AG09319 (cell line): ENCODE measurements at regions not wholly inside any gene's neighbourhood (a gene's known extent, or its start where the extent isn't known, plus 50 kb on each side); places are given as distances from the start of the nearest gene placed in this dataset.
"Not testable (repeated sequence)": the region's sequence is repeated elsewhere in the genome, so short reads cannot be mapped to it uniquely, and the experiment has no call there.

ENCODE experiments used
- DNase-seq: peaks from one replicate; pipeline ENCODE4 v3.0.0-alpha.2; 2010; ENCODE audit warnings: low read depth; ENCODE audit errors: extremely low read depth
- TF ChIP-seq, protein P1 (sequence below): IDR thresholded peaks from 2 replicates; pipeline ENCODE4 v1.5.1; 2011; ENCODE audit warnings: low read depth, mild to moderate bottlenecking, inconsistent platforms, low read length, moderate library complexity

DNA sequence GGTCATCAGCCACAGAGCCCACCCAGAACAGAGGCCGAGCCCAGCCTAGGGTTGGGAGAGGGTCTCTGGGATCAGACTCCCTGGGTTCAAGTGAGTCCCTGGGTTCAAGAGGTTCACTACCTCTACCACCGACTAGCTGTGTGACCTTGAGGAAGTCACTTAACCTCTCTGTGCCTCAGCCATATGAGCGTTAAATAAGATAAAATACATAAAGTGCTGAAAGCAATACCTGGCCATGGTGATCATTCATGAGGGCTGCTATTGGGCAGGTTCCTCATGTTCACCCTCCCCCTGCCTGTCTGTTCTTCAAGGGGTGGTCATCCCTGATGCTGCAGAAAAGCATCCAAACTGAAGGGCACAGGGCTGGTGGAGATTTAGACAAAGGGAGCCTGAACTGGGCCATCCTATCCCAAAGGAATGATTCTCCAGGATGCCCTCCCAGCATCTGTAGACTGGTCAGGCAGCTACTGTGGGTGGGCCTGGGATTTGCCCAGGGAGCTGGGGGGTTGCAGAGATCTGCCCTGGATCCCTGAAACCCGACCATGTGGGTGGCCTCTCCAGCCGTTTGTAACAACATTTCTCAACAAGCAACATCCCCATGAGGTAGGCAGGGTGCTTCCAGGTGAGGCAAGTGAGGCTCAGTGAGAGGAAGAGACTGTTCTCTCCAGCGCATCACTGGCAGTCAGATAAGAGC lies 196.6 kb downstream of the MATN1 start:
- DNase-seq = no peak
- TF ChIP-seq, protein P1, sequence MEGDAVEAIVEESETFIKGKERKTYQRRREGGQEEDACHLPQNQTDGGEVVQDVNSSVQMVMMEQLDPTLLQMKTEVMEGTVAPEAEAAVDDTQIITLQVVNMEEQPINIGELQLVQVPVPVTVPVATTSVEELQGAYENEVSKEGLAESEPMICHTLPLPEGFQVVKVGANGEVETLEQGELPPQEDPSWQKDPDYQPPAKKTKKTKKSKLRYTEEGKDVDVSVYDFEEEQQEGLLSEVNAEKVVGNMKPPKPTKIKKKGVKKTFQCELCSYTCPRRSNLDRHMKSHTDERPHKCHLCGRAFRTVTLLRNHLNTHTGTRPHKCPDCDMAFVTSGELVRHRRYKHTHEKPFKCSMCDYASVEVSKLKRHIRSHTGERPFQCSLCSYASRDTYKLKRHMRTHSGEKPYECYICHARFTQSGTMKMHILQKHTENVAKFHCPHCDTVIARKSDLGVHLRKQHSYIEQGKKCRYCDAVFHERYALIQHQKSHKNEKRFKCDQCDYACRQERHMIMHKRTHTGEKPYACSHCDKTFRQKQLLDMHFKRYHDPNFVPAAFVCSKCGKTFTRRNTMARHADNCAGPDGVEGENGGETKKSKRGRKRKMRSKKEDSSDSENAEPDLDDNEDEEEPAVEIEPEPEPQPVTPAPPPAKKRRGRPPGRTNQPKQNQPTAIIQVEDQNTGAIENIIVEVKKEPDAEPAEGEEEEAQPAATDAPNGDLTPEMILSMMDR = no peak

DNA sequence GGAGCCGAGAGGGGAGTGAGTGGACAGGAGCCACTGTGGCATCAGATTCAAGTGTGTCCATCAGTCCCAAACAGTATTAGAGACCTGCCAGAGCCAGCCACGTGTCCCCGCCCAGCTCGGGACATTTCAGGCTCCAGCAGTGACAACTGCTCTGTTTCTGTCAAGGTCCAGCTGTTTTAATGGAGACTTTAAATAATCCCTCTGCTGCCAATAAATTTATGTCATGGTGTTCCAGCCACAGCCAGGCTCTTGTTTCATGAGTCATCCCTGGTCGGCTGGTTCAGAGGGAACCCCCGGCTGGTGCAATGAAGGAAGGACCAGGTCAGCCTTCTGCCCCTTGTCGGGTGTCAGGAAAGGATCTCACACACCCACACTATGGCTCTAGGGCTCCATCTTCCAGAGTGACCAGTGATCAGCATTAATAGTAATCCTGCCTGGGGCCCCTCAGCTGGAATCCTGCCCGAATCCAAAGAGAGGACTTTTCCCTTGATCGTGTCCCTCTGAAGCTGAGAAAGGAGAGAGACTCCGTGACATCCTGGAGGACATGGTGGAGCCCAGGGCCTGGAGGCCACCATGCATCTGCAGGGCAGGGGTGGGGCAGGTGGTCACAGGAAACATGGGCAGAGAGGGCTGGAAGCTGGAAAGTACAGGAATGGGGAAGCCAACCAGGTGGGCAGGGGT lies 197.3 kb downstream of the MATN1 start:
- peak; percentile 38 for DNase-seq
- TF ChIP-seq, protein P1 = no peak

DNA sequence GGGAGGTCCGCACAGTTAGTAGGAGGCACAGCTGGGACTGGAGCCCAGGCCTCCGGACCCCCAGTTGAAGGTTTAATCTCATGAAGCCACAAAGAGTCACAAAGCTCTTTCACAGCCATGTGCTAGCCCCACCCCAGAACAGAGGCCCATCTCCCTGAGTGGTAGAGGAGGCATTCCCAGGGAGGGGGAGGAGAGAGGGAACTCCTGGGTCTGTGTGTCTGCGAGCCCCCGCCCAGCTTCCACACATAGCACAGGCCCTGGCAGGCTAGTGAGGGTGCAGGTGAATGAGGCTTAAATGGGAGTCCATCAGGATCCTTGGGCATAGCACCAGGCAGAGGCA lies 197.8 kb downstream of the MATN1 start:
- no peak for DNase-seq
- TF ChIP-seq, protein P1 = no peak

DNA sequence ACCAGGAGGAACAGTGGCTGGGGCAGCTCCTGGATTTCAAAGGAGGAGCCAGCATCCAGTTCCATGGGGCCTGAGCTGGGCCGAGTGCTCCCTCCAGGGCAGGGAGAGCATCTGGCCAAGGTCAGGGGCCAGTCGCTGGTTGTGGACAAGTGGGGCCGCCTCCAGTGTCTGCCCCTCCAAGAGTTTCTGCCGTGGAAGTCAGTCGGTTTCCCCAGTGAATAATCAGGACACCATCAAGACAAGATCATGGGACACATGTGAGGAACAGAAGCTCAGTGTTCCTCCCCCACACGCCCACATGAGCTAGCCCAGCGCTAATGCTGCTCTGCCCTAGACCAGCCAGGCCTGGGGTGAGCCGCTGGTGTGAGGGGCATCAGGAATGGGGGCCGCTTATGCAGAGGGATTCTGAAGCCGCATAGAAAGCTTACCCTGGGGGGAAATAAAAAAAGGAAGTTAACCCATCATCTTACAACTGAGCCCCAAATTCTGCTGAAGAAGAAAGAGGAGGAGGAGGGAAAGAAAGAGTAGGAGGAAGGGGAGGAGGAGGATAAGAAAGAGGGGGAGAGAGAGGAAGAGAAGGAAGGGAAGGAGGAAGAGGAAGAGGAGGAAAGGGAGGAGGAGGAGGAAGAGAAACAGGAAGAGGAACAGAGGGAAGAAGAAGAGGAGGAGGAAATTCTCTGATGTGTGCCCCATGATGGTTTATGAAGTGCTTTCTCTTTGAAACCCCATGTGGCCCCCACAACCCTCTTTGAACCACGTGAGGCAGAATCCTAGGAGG lies 198.4 kb downstream of the MATN1 start:
- no peak for DNase-seq
- TF ChIP-seq, protein P1 = no peak

DNA sequence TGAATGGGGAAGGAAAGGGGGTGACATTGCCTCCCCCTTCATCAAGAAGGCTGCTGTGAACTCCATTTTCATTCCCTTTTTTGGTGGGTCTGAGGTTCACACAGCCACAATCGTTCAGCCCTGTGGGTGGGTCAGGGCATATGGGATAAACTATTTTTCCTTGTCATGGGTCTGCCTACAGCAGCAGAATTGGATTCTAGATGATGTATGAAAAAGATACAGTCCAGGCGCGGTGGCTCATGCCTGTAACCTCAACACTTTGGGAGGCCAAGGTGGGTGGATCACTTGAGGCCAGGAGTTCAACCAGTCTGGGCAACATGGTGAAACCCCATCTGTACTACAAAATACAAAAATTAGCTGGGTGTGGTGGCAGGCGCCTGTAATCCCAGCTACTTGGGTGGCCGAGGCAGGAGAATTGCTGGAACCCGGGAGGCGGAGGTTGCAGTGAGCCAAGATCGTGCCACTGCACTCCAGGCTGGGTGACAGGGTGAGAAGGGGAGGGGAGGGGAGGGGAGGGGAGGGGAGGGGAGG lies 199.3 kb downstream of the MATN1 start:
- not testable (repeated sequence) for DNase-seq

DNA sequence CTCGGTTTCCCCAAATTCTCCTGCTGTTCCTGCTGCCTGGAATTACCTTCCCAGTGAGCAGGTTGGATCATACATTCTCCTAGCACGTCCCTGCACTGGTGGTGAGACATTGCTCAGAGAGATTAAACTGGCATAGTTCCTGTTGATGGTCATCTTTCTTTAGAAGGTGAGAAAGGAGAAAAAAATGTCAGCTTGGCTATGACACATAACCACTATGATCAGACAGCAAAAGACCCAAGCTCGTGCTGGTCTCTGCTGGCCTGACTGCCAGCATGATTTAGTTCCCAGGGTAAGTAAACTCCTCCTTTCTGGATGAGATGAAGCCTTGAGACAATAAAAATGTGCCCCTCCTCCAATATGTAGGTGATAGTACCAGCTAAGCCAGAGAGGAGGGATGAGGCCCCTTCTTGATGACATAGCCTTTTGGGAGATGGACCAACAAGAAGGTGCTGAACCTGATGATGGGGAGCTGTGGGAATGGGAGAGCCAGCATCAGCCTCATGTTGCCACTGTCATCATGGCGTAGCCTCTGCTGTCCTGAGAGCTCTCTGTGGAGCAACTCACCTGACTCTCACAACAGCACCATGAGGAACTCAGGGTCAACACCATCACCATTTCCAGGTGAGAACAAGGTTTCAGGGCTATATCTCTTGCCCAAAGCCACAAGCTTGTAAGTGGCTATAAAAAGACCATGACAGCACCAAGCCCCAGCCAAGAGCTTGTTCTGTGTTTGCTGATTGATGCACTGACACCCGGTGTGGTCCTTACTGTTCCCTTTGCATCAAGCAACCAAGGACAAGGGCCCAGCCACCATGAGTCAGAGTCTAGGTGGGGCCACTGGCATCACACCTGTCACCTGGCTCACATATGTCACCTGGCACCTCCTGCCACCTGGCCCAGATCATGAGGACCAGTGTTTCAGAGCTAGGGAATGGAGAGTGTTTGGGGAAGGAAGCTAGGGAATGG lies 200.0 kb downstream of the MATN1 start:
- TF ChIP-seq, protein P1 = no peak
- DNase-seq = no peak
